Immature natural killer cell (primary cell): ENCODE measurements at regions not wholly inside any gene's neighbourhood (a gene's known extent, or its start where the extent isn't known, plus 50 kb on each side); places are given as distances from the start of the nearest gene placed in this dataset.
"Not testable (repeated sequence)": the region's sequence is repeated elsewhere in the genome, so short reads cannot be mapped to it uniquely, and the experiment has no call there.

Experiments used
- DNase-seq, 3 donors: peaks; one replicate each; pipeline ENCODE4 v3.0.0; 2022; ENCODE audit warnings: mixed read lengths in 1 of 3
- H3K27ac Mint-ChIP-seq, 6 donors: one replicate each; pipeline ENCODE4 v1.8.0; 2020; ENCODE audit warnings: mixed read lengths in 6 of 6, mild to moderate bottlenecking in 5 of 6, inconsistent platforms in 4 of 6, moderate library complexity in 3 of 6
- H3K27me3 Mint-ChIP-seq, 3 donors: one replicate each; pipeline ENCODE4 v1.8.0; 2020 to 2021; ENCODE audit warnings: low read depth in 3 of 3, mild to moderate bottlenecking in 3 of 3, mixed read lengths in 3 of 3, moderate library complexity in 3 of 3, inconsistent platforms in 1 of 3
- H3K36me3 Mint-ChIP-seq, 3 donors: one replicate each; pipeline ENCODE4 v1.8.0; 2020; ENCODE audit warnings: mixed read lengths in 3 of 3, inconsistent platforms in 2 of 3, mild to moderate bottlenecking in 2 of 3
- H3K4me1 Mint-ChIP-seq, 2 donors: one replicate each; pipeline ENCODE4 v1.8.0; 2020; ENCODE audit warnings: inconsistent platforms in 2 of 2, mild to moderate bottlenecking in 2 of 2, mixed read lengths in 2 of 2, moderate library complexity in 1 of 2
- H3K4me3 Mint-ChIP-seq, 5 donors: one replicate each; pipeline ENCODE4 v1.8.0; 2020; ENCODE audit warnings: mild to moderate bottlenecking in 5 of 5, mixed read lengths in 5 of 5, inconsistent platforms in 3 of 5, moderate library complexity in 3 of 5
- H3K9me3 Mint-ChIP-seq, 6 donors: one replicate each; pipeline ENCODE4 v1.8.0; 2020; ENCODE audit warnings: mild to moderate bottlenecking in 6 of 6, mixed read lengths in 6 of 6, inconsistent platforms in 4 of 6, moderate library complexity in 3 of 6

GRCh38 chr18:67154979-67155378 lies 361.5 kb downstream of the DSEL start:
- Mint-ChIP-seq H3K27ac (no peak overlapping the region), H3K9me3 (peaks cover 0 to 13% (median 2%) of the 10 kb centered on the region in 6 donors), H3K36me3 (no peaks in the 10 kb centered on the region), H3K27me3 (no peaks in the 10 kb centered on the region), H3K4me3 (no peak overlapping the region), H3K4me1 (no peaks in the 10 kb centered on the region)
- no peak for DNase-seq

DNA sequence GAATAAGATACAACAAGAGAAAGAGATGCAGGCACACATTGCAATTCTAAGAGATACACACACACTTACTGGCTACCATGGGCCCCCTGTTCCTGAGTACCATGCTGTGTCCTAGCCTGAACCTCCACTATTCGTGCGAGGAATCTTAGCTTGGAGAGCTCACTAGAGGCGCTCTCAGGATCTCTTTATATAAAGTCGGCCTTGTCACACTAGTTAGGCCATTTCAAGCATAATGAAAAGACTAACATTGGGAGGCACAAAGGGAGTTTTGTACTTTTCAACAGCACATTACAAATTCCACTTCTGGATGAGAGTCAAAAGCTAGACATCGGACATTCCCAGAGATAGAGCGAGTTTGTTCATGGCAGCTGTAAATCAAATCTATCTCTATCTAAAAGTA lies 365.2 kb downstream of the DSEL start:
- Mint-ChIP-seq H3K9me3 (peaks cover 0 to 9% (median 0%) of the 10 kb centered on the region in 6 donors), H3K4me1 (no peaks in the 10 kb centered on the region), H3K27me3 (no peaks in the 10 kb centered on the region), H3K4me3 (no peak overlapping the region), H3K27ac (no peak overlapping the region), H3K36me3 (no peaks in the 10 kb centered on the region)
- DNase-seq, result no peak

- Mint-ChIP-seq H3K27me3 (no peaks in the 10 kb centered on the region), H3K36me3 (no peaks in the 10 kb centered on the region), H3K4me3 (no peak overlapping the region), H3K9me3 (peaks cover 0 to 10% (median 2%) of the 10 kb centered on the region in 6 donors), H3K4me1 (no peaks in the 10 kb centered on the region), H3K27ac (no peak overlapping the region)
- no peak for DNase-seq
These were observed 370.8 kb downstream of the DSEL start for GRCh38 chr18:67145586-67146292.

- Mint-ChIP-seq H3K4me1 (no peaks in the 10 kb centered on the region), H3K27me3 (no peaks in the 10 kb centered on the region), H3K36me3 (no peaks in the 10 kb centered on the region), H3K27ac (no peak overlapping the region), H3K4me3 (no peak overlapping the region), H3K9me3 (peaks cover 0 to 10% (median 2%) of the 10 kb centered on the region in 6 donors)
- no peak for DNase-seq
These were observed 372.2 kb downstream of the DSEL start for GRCh38 chr18:67144329-67144728.

DNA sequence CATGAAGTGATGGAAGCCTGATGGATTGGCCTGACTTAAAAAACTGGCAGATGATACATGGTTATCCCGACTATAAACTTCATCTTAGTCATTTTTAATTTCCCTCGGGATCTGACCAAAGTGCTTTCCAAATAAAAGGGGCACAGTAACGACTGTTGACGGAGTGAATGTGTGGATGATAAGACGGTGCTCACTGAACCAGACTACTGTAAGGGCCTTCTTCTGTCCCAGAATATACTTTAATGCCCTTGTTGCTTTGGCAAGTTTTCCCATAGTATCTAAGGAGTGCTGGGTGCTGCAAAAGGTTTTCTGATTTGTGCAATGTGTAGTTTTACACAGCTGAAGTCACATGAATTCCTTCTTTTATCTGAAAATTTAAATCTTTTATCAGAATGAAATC lies 373.5 kb downstream of the DSEL start:
- Mint-ChIP-seq H3K27me3 (no peaks in the 10 kb centered on the region), H3K9me3 (peaks cover 0 to 10% (median 2%) of the 10 kb centered on the region in 6 donors), H3K4me3 (no peak overlapping the region), H3K27ac (no peak overlapping the region), H3K36me3 (no peaks in the 10 kb centered on the region), H3K4me1 (no peaks in the 10 kb centered on the region)
- DNase-seq, result no peak

DNA sequence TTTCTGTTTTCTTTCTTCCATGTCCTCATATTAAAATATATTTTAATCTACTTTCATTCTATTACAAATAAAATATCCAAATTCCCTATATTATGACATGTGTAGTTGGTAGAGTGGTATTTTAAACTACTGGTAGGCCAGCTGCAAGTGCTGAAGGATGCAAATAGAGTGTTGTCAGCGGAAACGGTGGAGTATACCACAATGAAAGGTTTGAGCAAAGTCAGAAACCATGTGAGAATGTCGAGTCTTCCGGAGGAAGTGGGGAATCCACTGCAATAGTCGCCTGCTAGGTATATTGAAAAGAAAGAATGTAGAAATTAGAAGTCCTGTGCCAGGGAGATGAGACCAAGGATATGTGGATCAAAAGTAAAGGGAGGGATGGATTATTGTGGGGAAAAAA lies 373.9 kb downstream of the DSEL start:
- no peak overlapping the region for H3K27ac Mint-ChIP-seq
- no peak overlapping the region for H3K4me3 Mint-ChIP-seq
- peaks cover 0 to 10% (median 2%) of the 10 kb centered on the region in 6 donors for H3K9me3 Mint-ChIP-seq
- H3K36me3 Mint-ChIP-seq, result no peaks in the 10 kb centered on the region
- H3K4me1 Mint-ChIP-seq, result no peaks in the 10 kb centered on the region
- no peaks in the 10 kb centered on the region for H3K27me3 Mint-ChIP-seq
- no peak for DNase-seq

DNA sequence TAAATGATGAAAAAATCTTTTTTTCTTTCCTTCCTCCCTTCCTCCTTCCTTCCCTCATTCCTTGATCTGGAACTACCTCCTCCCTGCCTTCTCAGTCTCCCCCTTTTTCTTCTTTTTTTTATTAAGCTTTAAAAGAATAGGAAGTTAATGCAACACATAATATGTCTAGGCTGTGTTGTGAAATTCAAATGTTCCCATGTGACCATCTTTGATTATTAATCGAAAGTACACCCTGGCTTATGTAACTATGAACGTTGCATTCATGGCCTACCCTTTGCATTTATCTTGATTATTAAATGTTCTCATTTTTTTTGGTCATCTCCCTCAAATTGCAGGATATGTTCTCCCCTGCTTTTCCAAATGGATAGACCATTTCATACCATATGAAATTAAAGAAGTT lies 376.0 kb downstream of the DSEL start:
- DNase-seq, result no peak
- no peak overlapping the region for H3K4me3 Mint-ChIP-seq
- no peaks in the 10 kb centered on the region for H3K4me1 Mint-ChIP-seq
- no peak overlapping the region for H3K27ac Mint-ChIP-seq
- peaks cover 0 to 8% (median under 1%) of the 10 kb centered on the region in 6 donors for H3K9me3 Mint-ChIP-seq
- H3K27me3 Mint-ChIP-seq, result no peaks in the 10 kb centered on the region
- no peaks in the 10 kb centered on the region for H3K36me3 Mint-ChIP-seq

GRCh38 chr18:67139899-67140298 lies 376.6 kb downstream of the DSEL start:
- no peaks in the 10 kb centered on the region for H3K4me1 Mint-ChIP-seq
- H3K27me3 Mint-ChIP-seq, result no peaks in the 10 kb centered on the region
- no peak for DNase-seq
- H3K36me3 Mint-ChIP-seq, result no peaks in the 10 kb centered on the region
- peaks cover 0 to 4% (median under 1%) of the 10 kb centered on the region in 6 donors for H3K9me3 Mint-ChIP-seq
- no peak overlapping the region for H3K4me3 Mint-ChIP-seq
- no peak overlapping the region for H3K27ac Mint-ChIP-seq

GRCh38 chr18:67135981-67136380 lies 380.5 kb downstream of the DSEL start:
- H3K27me3 Mint-ChIP-seq, result no peaks in the 10 kb centered on the region
- H3K9me3 Mint-ChIP-seq, result peaks cover 0 to 4% (median 0%) of the 10 kb centered on the region in 6 donors
- H3K4me3 Mint-ChIP-seq, result no peak overlapping the region
- H3K27ac Mint-ChIP-seq, result no peak overlapping the region
- no peaks in the 10 kb centered on the region for H3K4me1 Mint-ChIP-seq
- DNase-seq, result no peak
- H3K36me3 Mint-ChIP-seq, result no peaks in the 10 kb centered on the region

DNA sequence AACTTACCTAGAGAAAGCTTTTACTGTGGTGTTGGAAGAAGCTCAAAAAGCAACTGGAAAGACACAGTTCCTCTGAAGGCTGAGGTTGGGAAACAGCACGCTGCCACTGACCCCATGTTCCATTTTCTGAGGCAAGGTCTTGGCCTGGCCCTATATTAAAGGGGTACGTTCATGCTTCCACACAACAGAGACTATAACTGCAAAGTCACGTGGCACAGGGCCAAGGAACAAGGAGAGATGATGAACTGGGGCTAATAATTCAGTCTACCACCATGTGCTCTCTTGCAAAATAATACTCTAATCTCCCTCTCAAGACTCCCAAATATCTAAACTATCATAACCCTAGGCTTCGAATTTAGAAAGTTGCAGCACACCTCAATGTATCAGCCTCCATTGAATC lies 381.6 kb downstream of the DSEL start:
- Mint-ChIP-seq H3K36me3 (no peaks in the 10 kb centered on the region), H3K4me3 (no peak overlapping the region), H3K27me3 (no peaks in the 10 kb centered on the region), H3K9me3 (peaks cover 0 to 4% (median 0%) of the 10 kb centered on the region in 6 donors), H3K4me1 (no peaks in the 10 kb centered on the region), H3K27ac (no peak overlapping the region)
- DNase-seq, result no peak

DNA sequence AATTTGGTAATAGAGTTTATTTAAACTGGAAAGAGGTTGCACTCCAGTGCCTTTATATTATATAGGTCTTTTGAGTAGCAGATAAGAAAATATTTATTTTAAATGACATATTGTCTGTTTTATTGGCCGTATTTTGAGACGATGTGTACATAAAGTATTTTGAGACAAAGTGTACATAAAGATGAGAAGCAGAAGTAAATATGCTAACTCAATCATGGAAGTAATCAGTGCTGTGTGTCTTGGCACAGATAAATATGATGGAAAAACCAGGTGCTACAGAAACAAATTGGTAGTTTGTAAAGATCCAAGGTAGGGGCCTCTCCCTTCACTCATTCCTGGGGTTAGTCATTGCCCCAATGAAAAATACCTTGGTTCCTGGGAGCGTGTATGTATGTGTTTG lies 382.9 kb downstream of the DSEL start:
- Mint-ChIP-seq H3K27ac (no peak overlapping the region), H3K9me3 (peaks cover 0 to 13% (median under 1%) of the 10 kb centered on the region in 6 donors), H3K4me1 (no peaks in the 10 kb centered on the region), H3K27me3 (no peaks in the 10 kb centered on the region), H3K36me3 (no peaks in the 10 kb centered on the region), H3K4me3 (no peak overlapping the region)
- no peak for DNase-seq

GRCh38 chr18:67132919-67133318 lies 383.6 kb downstream of the DSEL start:
- Mint-ChIP-seq H3K27ac (no peak overlapping the region), H3K4me1 (no peaks in the 10 kb centered on the region), H3K27me3 (peaks cover 0 to 3% (median 2%) of the 10 kb centered on the region in 3 donors), H3K4me3 (no peak overlapping the region), H3K9me3 (peaks cover 0 to 13% (median 6%) of the 10 kb centered on the region in 6 donors), H3K36me3 (no peaks in the 10 kb centered on the region)
- DNase-seq, result no peak

DNA sequence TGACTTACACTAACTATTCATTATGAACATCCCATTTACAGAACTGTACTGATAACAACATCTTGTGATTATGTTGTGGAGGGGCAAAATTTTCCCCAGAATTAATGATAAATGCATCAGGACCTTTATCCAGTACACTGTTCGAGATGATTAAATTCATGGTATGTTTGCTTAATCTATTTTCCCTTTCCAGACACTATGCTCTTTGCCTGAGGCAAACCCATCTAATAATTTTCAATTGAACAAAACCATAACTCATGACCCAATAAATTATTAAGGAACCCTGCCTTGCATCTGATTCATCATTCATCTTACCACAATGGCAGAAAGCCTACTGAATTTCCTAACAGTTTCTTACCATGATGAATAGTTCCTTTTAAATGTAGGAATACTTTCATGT lies 385.0 kb downstream of the DSEL start:
- no peak for DNase-seq
- peaks cover 0 to 3% (median 2%) of the 10 kb centered on the region in 3 donors for H3K27me3 Mint-ChIP-seq
- no peak overlapping the region for H3K27ac Mint-ChIP-seq
- H3K4me1 Mint-ChIP-seq, result no peaks in the 10 kb centered on the region
- no peak overlapping the region for H3K4me3 Mint-ChIP-seq
- peaks cover 0 to 13% (median 6%) of the 10 kb centered on the region in 6 donors for H3K9me3 Mint-ChIP-seq
- no peaks in the 10 kb centered on the region for H3K36me3 Mint-ChIP-seq

DNA sequence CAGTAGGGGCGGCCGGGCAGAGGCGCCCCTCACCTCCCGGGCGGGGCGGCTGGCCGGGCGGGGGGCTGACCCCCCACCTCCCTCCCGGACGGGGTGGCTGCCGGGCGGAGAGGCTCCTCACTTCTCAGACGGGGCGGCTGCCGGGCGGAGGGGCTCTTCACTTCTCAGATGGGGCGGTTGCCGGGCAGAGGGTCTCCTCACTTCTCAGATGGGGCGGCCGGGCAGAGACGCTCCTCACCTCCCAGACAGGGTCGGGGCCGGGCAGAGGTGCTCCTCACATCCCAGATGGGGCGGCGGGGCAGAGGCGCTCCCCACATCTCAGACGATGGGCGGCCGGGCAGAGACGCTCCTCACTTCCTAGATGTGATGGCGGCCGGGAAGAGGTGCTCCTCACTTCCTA lies 389.8 kb downstream of the DSEL start:
- H3K4me3 Mint-ChIP-seq, DNase-seq, H3K4me1 Mint-ChIP-seq, H3K27ac Mint-ChIP-seq, H3K36me3 Mint-ChIP-seq, H3K27me3 Mint-ChIP-seq: not testable (repeated sequence)
- peaks cover 0 to 14% (median 6%) of the 10 kb centered on the region in 6 donors for H3K9me3 Mint-ChIP-seq

GRCh38 chr18:67123901-67124300 lies 392.6 kb downstream of the DSEL start:
- H3K27me3 Mint-ChIP-seq, result peaks cover 2 to 3% (median 2%) of the 10 kb centered on the region in 3 donors
- no peaks in the 10 kb centered on the region for H3K36me3 Mint-ChIP-seq
- no peak for DNase-seq
- peaks cover 2 to 14% (median 5%) of the 10 kb centered on the region in 6 donors for H3K9me3 Mint-ChIP-seq
- no peak overlapping the region for H3K27ac Mint-ChIP-seq
- no peaks in the 10 kb centered on the region for H3K4me1 Mint-ChIP-seq
- H3K4me3 Mint-ChIP-seq, result no peak overlapping the region
